BLaER1 treated with 17β-estradiol and CSF1 and Interleukin-3, amounts not matched to agents 10 nM and 100 nM (cell line): ENCODE measurements at regions not wholly inside any gene's neighbourhood (a gene's known extent, or its start where the extent isn't known, plus 50 kb on each side); places are given as distances from the start of the nearest gene placed in this dataset.
A peak's percentile ranks its signal among the peaks of the same experiment; 100 is the strongest.

Experiments used
- H3K27ac ChIP-seq, 11 experiments: shearing (Covaris generic); formaldehyde crosslinking; 2 replicates each; pipeline ENCODE4 v1.8.1; 2022
- H3K27me3 ChIP-seq, 11 experiments: shearing (Covaris generic); formaldehyde crosslinking; 2 replicates each; pipeline ENCODE4 v1.8.1; 2022
- H3K36me3 ChIP-seq, 11 experiments: shearing (Covaris generic); formaldehyde crosslinking; 2 replicates each; pipeline ENCODE4 v1.8.1; 2022
- H3K4me1 ChIP-seq, 10 experiments: shearing (Covaris generic); formaldehyde crosslinking; 2 replicates each; pipeline ENCODE4 v1.8.1; 2022
- H3K4me2 ChIP-seq, 11 experiments: shearing (Covaris generic); formaldehyde crosslinking; 2 replicates each; pipeline ENCODE4 v1.8.1; 2022
- H3K4me3 ChIP-seq, 10 experiments: shearing (Covaris generic); formaldehyde crosslinking; 2 replicates each; pipeline ENCODE4 v1.8.1; 2022
- H3K9ac ChIP-seq, 11 experiments: shearing (Covaris generic); formaldehyde crosslinking; 2 replicates each; pipeline ENCODE4 v1.8.1; 2022
- H3K9me3 ChIP-seq, 11 experiments: shearing (Covaris generic); formaldehyde crosslinking; replicated peaks in 1 of 11; 2 replicates each; pipeline ENCODE4 v1.8.1; 2022
- H4K20me1 ChIP-seq, 11 experiments: shearing (Covaris generic); formaldehyde crosslinking; 2 replicates each; pipeline ENCODE4 v1.8.1; 2022
- Cebpa-rat ChIP-seq, 11 experiments: shearing (Covaris generic); IDR thresholded peaks; 2 replicates each; pipeline ENCODE4 v1.8.1; 2022

DNA sequence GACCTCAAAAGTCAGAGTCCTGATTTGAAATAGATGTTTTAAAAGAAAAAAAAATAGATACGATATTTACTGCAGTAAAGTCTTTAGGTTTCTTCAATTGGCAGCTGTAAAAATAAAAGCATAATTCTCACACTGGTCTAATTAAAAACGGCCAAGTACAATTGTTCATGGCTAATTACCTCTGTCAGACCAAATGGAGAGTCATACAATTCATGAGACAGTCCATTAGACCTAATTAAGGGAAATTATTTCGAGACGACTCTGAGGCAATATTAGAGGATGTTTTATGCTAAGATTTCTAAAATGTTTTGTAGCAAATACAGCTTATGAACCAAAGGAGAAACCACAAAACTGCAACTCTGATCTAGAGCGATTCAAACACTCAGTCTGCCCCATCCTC is 131.3 kb downstream of the PHLDA1 start:
- Histone ChIP-seq H3K36me3 (no peaks in the 10 kb centered on the region), H3K4me3 (no peak overlapping the region), H3K4me1 (no peaks in the 10 kb centered on the region), H3K9ac (no peak overlapping the region), H4K20me1 (no peaks in the 10 kb centered on the region), H3K27ac (no peak overlapping the region), H3K27me3 (peaks cover 0 to 4% (median 0%) of the 10 kb centered on the region in 11 experiments; a peak in 1 of 22 replicates), H3K9me3 (peaks cover 0 to 4% (median 0%) of the 10 kb centered on the region in 11 experiments; a peak in 1 of 22 replicates), H3K4me2 (no peak overlapping the region)
- TF ChIP-seq Cebpa-rat (IDR thresholded peaks at IDR 0.05) = no peak

DNA sequence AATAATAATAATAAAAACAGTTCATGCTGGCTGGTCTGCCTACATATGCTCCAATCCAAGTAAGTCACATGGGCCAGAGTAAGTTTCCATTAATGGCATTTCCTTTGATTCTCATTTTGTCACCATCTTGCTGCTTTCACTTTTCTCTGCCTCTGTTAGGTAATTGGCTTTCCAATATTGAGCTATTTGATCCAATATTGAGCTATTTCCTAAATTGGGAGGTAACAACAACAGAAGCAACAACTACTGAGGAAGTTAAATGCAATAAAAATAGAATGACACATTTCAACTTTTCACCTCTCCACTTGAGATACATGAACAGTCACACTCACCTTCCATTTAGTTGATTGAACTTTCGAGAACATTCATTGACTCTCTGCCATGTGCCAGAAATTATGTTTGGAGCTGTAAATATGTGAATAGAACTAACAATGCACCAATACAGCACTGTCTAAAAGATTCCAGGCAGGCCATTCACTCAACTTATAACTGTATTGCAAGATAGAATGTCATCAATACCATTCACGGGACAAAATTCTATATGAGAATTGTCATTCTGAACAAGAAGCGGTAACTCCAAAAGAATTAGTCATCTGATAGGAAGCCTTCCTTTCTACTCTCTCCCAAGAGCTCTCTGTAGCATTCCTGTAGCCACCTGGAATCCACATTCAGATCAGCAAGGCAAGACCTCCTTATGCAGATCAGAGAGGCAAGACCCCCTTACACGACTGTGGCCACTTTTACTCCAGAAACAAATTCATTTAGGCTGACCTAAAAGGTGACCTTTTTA is 136.4 kb downstream of the PHLDA1 start:
- H4K20me1 ChIP-seq = no peaks in the 10 kb centered on the region
- H3K27me3 ChIP-seq = no peaks in the 10 kb centered on the region
- no peaks in the 10 kb centered on the region for H3K36me3 ChIP-seq
- H3K9me3 ChIP-seq = peaks cover 0 to 4% (median 0%) of the 10 kb centered on the region in 11 experiments; a peak in 1 of 22 replicates
- H3K4me1 ChIP-seq = peaks cover 0 to 4% (median 0%) of the 10 kb centered on the region in 10 experiments; a peak in 1 of 20 replicates
- no peak overlapping the region for H3K4me2 ChIP-seq
- no peak overlapping the region for H3K4me3 ChIP-seq
- no peak overlapping the region for H3K9ac ChIP-seq
- no peak for TF ChIP-seq Cebpa-rat (IDR thresholded peaks at IDR 0.05)
- H3K27ac ChIP-seq = no peak overlapping the region

DNA sequence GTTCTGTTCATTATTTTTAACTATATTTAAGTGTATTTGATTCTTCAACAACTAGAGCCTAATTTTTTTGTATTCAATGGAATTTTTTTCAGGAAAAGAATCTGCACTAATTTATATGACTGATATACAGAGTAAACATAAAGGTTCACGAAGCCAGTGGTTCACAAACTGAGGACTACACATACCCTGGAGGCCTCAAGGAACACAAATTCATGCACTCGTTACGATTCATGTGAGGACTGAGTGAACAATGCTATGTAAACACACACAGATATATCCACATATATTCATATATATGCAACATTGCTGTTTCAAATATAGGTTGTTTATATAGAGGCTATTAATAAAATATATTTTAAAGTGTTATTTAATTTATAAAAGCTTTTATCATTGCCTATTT is 137.8 kb downstream of the PHLDA1 start:
- TF ChIP-seq Cebpa-rat (IDR thresholded peaks at IDR 0.05) = no peak
- Histone ChIP-seq H3K4me1 (peaks cover 0 to 4% (median 0%) of the 10 kb centered on the region in 10 experiments; a peak in 1 of 20 replicates), H3K4me3 (no peak overlapping the region), H3K9me3 (peaks cover 0 to 4% (median 0%) of the 10 kb centered on the region in 11 experiments; a peak in 1 of 22 replicates), H4K20me1 (no peaks in the 10 kb centered on the region), H3K9ac (no peak overlapping the region), H3K27me3 (no peaks in the 10 kb centered on the region), H3K36me3 (no peaks in the 10 kb centered on the region), H3K27ac (no peak overlapping the region), H3K4me2 (no peak overlapping the region)

DNA sequence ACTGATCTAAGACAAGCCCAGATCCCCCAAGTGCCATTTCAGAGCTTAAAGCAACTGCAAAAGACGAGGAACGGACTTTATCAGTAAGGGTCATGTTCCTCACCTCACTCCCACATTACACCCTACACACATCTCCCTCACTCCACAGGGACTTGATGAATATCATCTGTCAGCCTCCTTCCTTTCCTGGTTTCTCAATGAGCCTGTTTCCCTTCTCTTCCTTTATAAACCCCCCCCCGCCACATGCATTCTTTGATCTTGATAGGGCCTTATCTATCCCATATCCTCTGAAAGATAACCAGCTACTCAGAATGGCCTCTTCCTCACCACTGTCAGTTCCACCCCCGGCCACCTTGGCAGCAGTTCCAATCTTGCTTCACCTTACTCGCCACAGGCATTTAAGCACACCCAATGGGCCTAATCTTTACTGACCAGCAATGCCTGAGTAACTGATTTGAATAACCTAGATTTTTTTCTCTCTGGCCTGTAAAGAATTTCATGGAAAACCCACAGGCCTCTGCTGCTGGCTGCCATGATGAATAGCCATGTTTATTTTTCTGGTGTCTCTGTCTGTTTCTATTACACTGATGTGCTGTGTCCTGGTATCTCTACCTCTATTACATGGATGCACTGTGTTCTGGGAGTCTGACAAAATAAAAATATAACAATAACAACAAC is 138.7 kb downstream of the PHLDA1 start:
- no peak for TF ChIP-seq Cebpa-rat (IDR thresholded peaks at IDR 0.05)
- Histone ChIP-seq H3K27ac (no peak overlapping the region), H4K20me1 (no peaks in the 10 kb centered on the region), H3K4me1 (peaks cover 0 to 4% (median 0%) of the 10 kb centered on the region in 10 experiments; a peak in 1 of 20 replicates), H3K27me3 (no peaks in the 10 kb centered on the region), H3K9me3 (no peaks in the 10 kb centered on the region), H3K36me3 (no peaks in the 10 kb centered on the region), H3K4me3 (no peak overlapping the region), H3K9ac (no peak overlapping the region), H3K4me2 (no peak overlapping the region)

DNA sequence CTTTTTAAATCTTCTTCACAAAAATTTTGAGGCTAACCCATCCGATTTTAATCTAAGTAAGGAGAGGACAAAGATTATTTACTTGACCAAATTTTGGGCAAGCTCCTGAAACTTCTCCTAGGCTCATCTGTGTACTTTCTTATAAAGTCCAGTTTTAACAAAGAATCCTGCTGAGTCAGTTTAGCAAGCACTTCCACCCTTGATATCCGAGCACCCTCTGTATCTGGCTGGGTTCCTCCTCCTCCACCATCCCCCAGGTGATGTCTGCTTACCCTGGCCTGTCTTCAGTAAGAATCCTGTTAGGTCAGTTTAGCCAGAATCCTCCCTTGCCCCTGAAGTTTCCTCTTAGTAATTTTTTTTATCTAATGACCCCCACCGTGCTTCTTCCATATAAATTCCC is 140.5 kb downstream of the PHLDA1 start:
- Histone ChIP-seq H3K27ac (no peak overlapping the region), H3K9ac (no peak overlapping the region), H3K36me3 (no peaks in the 10 kb centered on the region), H3K4me1 (peaks cover 0 to 4% (median 0%) of the 10 kb centered on the region in 10 experiments; a peak in 1 of 20 replicates), H3K4me2 (no peak overlapping the region), H3K27me3 (no peaks in the 10 kb centered on the region), H3K9me3 (no peaks in the 10 kb centered on the region), H4K20me1 (no peaks in the 10 kb centered on the region), H3K4me3 (no peak overlapping the region)
- TF ChIP-seq Cebpa-rat (IDR thresholded peaks at IDR 0.05) = no peak

DNA sequence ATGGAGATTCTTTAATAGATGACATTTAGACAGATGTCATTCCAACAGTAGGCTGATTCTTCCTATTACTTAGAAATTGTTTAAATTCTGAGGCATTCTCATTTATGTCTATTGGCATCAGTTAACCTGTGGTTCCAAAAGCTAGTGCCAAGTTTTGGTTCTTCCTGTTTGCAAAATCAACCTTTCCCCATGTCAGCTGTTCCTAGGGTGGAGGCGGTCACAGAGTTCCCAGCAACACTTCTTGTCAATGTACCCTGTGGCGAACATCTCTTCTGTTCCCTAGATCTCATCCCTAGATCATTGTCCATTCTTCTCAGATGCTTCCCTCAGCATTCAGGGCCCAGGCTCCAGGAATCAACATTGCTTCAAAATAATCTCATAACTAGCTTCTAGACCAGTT is 140.9 kb downstream of the PHLDA1 start:
- H3K9ac ChIP-seq = no peak overlapping the region
- no peaks in the 10 kb centered on the region for H3K36me3 ChIP-seq
- 0 out of 22 replicates have a peak overlapping the region, but pooled peaks of 1 of the 11 experiments have one; percentile 21 for H3K4me2 ChIP-seq
- no peaks in the 10 kb centered on the region for H3K9me3 ChIP-seq
- peaks cover 0 to 4% (median 0%) of the 10 kb centered on the region in 10 experiments; a peak in 1 of 20 replicates for H3K4me1 ChIP-seq
- H3K4me3 ChIP-seq = no peak overlapping the region
- no peak for TF ChIP-seq Cebpa-rat (IDR thresholded peaks at IDR 0.05)
- no peak overlapping the region for H3K27ac ChIP-seq
- H4K20me1 ChIP-seq = no peaks in the 10 kb centered on the region
- H3K27me3 ChIP-seq = no peaks in the 10 kb centered on the region

DNA sequence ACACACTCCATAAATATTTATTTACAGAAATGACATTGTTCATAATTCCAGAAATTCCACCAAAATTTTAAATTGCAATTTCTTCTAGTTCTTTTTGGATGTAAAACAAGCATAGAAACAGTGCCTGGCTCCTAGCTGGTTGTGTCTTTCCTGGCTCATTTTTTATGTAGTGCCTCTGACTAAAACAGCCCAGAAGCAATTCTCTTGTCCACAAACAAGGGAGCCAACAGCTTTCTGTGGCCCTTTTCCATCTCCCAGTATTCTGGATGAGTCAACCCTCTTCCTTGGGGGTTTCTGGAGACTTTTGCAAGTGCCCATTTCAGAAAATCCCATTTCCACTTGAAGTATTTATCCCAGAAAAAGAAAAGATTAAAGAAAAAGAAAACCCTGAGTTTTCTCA is 141.4 kb downstream of the PHLDA1 start:
- H3K4me2 ChIP-seq = no peak overlapping the region
- no peaks in the 10 kb centered on the region for H3K36me3 ChIP-seq
- H3K9me3 ChIP-seq = no peaks in the 10 kb centered on the region
- H3K4me3 ChIP-seq = no peak overlapping the region
- no peak overlapping the region for H3K9ac ChIP-seq
- no peak overlapping the region for H3K27ac ChIP-seq
- H3K27me3 ChIP-seq = no peaks in the 10 kb centered on the region
- H3K4me1 ChIP-seq = peaks cover 0 to 4% (median 0%) of the 10 kb centered on the region in 10 experiments; a peak in 1 of 20 replicates
- TF ChIP-seq Cebpa-rat (IDR thresholded peaks at IDR 0.05) = no peak
- H4K20me1 ChIP-seq = no peaks in the 10 kb centered on the region

DNA sequence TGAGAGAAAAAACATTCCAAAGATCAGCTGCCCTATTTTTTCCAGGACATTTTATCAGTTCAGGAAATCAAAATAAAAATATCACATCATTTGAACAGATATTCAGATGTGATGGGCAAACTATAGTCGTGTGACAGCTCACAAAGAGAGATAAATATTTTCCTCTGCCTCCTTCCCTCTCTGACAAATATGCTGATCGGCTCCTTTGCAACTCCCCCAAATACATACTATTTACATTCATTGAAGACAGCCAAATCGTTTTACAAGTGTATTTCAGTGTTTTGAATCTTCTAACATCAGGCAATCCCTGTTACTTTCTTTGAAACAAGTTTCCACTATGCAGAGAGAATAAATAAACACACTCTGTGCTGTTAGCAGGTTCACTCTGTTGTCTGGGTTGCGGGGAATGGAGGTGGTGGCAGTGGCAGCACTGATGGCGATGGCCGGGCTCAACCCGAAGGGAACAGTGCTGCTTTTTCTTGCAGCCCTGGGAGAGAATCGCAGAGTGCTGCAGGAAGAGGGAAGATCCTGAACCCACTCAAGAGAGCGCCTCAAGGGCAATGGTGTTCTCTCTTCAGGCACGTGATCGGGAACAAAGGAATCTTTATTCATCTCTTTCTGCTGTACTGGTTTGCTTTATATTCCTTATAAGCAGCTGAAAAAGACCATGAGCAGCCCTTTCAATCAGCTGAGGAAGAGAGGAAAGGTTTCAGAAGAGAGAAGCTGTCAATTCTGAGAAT is 142.5 kb downstream of the PHLDA1 start:
- Histone ChIP-seq H3K36me3 (no peaks in the 10 kb centered on the region), H3K9ac (no peak overlapping the region), H3K4me1 (peaks cover 0 to 4% (median 0%) of the 10 kb centered on the region in 10 experiments; a peak in 1 of 20 replicates), H3K27ac (no peak overlapping the region), H3K4me3 (no peak overlapping the region), H3K9me3 (no peaks in the 10 kb centered on the region), H4K20me1 (no peaks in the 10 kb centered on the region), H3K4me2 (no peak overlapping the region), H3K27me3 (no peaks in the 10 kb centered on the region)
- no peak for TF ChIP-seq Cebpa-rat (IDR thresholded peaks at IDR 0.05)

DNA sequence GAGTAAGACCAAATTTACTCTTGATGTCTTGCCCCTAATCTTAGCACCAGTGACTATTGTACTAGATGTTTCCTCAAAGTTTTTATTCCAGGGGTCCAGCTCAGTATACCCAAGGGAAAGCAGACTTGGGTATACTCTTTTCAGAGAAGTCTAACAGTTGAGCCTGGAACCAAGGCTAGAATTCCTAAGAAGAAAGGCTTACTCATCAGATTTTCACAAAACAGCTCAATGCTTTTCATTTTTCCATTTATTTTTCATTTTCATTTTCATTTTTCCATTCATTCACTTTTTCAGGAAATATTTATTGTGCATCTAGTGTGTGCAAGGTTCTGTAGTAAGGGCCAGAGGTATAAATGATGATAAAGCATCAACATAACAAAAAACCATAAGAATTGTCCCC is 143.2 kb downstream of the PHLDA1 start:
- Histone ChIP-seq H3K27ac (no peak overlapping the region), H3K9ac (no peak overlapping the region)
- TF ChIP-seq Cebpa-rat (IDR thresholded peaks at IDR 0.05) = no peak

More for the DNA sequence above, 143.2 kb downstream of the PHLDA1 start:
- Histone ChIP-seq H3K4me1 (peaks cover 0 to 4% (median 0%) of the 10 kb centered on the region in 10 experiments; a peak in 1 of 20 replicates), H3K27me3 (no peaks in the 10 kb centered on the region), H4K20me1 (no peaks in the 10 kb centered on the region), H3K9me3 (no peaks in the 10 kb centered on the region), H3K4me3 (no peak overlapping the region), H3K4me2 (no peak overlapping the region), H3K36me3 (no peaks in the 10 kb centered on the region)
